HPDE6-E6E7 (cell line): ENCODE measurements at regions not wholly inside any gene's neighbourhood (a gene's known extent, or its start where the extent isn't known, plus 50 kb on each side); places are given as distances from the start of the nearest gene placed in this dataset.

Experiments used
- DNase-seq: peaks from one replicate; pipeline ENCODE4 v3.0.0; 2011; ENCODE audit warnings: missing footprints; ENCODE audit errors: extremely low spot score

DNA sequence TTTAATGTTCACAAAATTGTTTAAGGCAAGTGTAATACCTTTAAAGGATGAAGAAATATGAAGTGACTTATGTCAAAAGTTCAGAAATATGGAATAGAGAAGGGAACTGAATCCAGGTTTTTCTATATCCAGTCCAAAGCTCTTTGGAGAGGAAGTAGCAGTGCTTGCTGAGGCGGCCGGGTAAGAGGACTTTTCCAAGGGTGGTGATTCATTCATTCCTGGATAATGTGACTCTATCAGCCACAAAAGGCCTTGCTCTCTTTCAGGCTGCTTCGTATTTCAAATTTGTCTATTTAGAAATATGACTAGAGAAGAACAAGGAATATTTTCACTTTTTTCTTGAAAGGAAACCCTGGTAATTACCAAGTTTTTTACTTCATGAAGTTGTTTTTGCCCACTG lies 830.1 kb upstream of the ZEB2 start:
- DNase-seq = peak; percentile 3

DNA sequence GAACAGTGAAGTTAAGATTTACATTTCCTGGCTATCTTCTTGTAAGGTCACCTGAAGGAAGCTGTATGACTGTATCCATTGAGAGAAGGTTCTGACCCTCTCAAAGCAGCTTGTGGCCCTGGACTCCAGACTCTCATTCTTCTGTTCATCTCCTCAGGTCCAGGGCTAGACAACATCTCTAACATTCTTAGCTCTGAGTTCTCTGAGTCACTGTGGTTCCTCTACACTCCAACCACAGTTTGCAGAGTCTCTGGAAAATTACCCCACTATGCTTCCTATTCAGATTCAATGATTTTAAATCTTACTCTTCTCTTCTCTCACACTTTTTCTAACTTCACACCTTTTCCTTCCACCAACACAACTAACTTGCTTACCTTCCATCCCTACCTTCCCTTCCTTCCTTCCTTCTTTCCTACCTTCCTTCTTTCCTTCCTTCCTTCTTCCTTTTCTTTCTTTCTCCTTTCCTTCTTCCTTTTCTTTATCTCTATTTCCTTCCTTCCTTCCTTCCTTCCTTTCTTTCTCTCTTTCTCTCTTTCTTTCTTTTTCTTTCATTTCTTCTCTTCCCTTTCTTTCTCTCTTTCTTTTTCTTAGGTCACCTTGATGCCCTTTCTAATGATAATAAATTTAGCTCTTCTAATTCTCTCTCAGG lies 824.3 kb upstream of the ZEB2 start:
- DNase-seq = no peak

- no peak for DNase-seq
Measured at GRCh38 chr2:145343287-145343686, 823.4 kb upstream of the ZEB2 start.

DNA sequence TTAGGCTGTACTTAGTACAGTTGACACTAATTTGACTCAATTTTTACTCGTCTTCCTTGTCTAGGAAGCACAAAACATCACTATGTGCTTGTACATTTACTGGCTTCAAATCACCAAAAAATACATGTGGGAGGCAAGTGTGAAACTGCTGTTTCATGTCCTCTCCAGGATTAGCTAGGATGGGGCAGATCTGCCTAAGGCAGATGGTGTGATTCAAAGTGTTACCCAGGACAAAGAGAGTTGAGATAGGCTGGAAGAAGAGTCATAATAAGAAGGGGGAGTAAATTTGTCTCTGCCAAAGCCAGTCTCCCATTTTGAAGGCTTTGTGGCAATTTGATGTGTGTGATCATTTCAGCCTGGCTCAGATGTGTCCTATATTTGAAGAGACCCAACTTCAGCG lies 821.6 kb upstream of the ZEB2 start:
- DNase-seq = no peak

- no peak for DNase-seq
Measured at GRCh38 chr2:145339646-145340045, 819.7 kb upstream of the ZEB2 start.

GRCh38 chr2:145332210-145332898 lies 812.4 kb upstream of the ZEB2 start:
- DNase-seq = no peak

DNA sequence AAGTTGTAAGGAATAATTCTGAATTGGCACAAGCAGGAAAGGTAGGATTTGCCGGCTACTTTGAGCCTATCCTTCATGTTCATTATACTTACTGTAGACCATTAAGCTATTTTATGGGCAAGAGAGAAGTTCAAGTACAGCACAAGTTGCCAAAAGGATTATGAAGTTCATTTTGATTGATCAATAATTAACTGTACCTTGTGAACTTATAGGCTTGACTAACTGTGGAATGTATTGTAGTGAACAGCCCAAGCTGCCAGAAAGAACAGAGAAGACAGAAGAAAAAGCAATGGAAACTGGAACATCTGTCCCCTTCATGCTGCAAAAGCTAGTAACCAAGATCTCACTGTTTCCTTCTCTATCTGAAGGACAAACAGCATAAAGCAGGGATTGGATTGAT lies 810.1 kb upstream of the ZEB2 start:
- no peak for DNase-seq

GRCh38 chr2:145325485-145325884 lies 805.6 kb upstream of the ZEB2 start:
- DNase-seq = peak; percentile 45

DNA sequence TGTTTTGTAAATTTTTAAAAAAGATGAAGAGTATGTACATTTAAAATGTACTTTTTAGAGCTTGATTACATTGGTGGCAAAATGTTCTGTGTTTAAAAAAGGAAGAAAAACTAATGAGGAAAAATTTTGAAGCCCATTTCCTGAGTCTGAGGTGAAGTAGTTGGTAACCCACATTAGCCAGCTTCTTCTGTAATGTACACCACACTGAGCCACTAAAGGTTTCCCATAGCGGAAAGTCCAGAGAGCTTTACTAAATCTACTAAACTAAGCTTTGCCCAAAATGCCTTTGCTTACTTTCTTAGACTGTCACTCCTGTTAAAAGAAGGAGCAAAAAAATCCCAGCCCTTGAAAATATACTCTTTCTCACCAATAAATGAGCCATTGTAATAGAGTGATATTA lies 804.8 kb upstream of the ZEB2 start:
- no peak for DNase-seq

DNA sequence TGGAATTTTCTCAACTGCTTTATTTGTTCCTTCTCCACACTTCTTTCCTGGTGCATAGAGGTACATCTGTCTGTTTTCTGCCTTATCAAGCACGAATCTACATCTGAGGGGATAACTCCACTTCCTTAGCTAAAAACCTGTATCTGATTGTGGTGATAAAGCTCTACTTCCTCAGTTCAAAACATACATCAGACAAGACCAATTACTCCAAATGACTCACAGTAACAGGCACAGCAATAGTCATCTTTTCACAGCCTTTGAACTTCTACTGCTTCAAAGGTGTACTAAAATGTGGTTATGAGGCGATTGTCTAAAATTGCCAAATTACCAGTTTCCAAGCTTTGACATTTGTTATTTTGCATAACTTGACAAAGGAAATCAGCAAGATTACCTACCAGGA lies 803.6 kb upstream of the ZEB2 start:
- peak; percentile 23 for DNase-seq

DNA sequence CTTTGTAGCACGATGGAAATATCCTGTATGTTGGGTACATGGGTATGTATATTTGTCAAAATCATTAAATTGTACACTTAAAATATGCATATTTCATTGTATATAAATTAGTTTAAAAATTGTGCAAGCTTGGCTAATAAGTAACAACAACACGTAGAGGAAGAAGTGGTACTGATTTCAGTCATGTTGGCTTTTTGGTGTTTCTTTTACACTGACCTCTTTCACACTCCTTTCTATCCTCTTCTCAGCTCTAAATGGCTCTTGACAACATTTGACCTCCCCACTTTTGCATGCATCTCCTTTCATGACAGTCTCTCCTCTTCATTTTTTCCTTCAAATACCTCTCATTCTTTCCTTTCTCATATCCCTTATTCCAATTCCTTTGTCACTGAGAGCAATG lies 801.4 kb upstream of the ZEB2 start:
- DNase-seq = no peak

DNA sequence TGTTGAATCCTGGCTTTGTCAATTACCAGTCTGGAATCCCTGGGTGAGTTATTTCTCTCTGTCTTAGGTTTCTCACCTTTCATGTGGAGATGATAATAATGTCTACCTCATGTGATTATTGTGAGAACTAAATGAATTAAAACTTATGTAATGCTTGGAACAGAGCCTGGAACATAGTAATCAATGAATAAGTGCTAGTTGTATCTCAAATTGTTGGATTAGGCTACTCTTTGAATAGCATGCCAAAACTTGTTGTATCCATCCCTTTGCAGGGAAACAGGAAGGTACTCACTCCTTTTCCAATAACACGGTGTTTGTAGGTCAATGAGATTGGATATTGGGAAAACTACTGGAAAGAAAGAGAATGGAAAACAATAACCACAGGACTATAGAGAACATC lies 796.6 kb upstream of the ZEB2 start:
- no peak for DNase-seq

DNA sequence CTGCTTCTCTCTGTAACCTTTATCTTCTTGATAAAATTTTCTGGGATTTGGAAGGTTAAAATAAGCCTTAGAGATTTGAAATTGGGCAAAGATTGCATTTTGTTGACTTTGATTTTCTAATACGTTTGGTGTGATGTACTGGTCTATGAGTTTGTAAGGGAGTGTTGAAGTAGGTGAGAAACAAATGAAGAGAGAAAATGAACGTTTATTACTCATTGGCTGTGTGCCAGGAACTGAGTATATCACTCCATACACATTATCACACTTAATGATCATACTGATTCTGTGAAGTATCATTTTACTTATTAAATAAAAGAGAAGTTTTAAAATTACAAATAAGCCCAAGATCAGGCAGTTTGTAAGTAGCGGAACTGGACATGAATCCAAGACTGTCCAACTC lies 795.1 kb upstream of the ZEB2 start:
- no peak for DNase-seq

DNA sequence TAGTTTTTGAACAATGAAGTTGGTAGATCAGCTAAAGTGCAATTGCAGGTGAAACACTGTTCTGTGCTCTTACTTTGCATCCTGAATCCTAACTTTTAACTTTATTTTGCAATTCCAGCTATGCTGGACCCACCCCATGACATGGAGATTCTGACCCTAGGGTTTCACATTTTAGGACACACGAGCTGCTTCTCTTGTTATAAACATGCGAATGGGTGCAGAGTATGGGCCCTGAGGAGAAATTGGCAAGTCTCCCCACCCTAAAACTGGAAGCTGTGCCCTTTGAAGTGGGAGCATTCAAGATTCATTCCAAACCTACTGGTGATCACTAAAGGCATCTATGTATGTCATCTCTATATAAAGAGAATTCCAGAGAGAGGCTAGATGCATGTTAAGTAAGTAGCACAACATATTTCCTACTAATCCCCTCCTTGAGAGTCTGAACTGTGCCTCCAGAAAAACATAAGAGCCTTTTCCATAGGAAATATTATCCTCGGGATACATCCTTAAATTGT lies 794.3 kb upstream of the ZEB2 start:
- DNase-seq = no peak

DNA sequence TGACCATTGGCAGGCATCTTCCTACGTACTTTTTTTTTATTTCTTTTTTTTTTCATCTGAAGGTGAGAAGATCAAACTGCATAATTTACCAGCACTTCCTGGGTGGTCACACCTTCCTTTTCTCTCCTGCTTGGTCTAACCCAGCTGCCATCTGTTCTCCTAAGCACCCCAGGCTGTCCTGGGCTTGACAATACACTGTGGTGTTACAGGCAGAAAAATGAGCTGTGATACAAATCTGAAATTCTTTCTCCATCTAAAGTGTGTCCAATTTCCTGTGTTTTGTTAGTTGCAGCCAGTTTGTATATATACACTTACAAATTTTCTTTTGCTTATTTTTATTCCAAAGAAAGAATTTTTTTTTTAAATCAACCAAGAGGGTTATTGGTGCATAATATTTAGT lies 786.0 kb upstream of the ZEB2 start:
- no peak for DNase-seq

DNA sequence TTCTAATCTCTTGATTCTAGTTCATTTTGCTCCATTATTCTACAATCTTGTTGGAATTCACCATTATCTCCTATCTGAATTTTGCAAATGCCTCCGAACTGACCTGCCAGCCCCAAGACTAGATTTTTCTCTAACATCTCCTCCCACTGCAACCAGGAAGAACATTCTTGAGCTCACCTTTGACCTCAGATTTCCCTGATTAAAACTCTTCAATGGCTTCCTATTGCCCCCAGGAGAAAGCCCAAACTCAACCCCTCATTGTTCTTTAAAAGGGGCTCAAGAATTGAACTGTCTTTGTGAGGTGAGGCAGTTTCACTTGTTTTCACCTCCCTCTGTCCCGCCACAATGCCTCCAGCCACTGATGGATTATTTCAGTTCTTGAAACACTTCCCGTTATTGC lies 784.6 kb upstream of the ZEB2 start:
- no peak for DNase-seq

DNA sequence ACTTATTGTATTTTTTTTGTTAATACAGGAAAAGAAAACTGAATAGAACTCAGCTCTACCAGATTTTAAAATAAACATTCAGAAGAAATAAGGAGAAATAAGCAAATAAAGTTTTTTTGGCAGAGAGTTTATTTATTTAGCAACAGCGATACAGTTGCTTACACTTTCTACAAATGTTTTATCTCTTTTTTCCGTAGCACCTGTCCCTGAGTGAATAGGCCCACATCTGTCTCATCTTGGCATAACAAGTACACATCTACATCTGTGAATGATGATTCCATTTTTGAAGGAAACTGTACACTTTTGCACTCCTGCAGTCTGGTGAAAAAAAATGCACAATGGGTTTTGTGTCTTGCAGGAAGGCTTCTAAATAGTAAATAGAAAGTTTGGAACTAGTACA lies 783.6 kb upstream of the ZEB2 start:
- no peak for DNase-seq

DNA sequence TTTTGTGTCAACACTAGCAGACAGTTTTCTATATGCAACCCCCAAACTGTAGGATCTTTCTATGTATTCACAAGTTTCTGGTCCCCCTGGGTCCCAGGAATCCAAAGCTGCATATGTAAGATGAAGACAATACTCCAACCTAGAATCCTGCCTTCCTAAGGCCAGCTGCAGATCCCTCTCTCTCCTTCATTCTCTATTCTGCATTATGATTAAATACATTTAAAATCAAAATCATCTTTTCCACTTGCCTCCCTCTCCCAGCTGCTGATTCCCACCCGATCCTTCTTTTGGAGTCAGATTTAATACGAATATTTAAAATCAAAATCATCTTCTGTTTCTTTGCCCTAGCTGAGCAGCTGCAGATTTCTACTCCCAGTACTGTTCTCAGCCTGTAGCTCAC lies 783.0 kb upstream of the ZEB2 start:
- no peak for DNase-seq

DNA sequence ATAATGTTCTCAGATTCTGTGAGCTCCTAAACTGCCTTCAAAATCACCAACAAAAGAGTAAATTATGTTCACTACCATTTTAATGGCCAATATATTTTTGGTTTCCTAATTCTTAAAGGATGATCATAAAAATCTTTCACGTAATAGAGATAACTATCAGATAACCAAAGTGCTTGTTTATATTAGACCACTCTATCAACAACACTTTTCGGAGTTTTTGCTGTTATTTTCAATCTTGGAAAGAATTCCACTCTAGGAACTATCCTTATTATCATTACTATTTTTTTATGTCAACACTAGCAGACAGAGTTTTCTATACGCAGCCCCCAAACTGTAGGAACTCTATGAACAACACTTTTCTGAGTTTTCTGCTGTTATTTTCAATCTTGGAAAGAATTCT lies 782.5 kb upstream of the ZEB2 start:
- DNase-seq = no peak

DNA sequence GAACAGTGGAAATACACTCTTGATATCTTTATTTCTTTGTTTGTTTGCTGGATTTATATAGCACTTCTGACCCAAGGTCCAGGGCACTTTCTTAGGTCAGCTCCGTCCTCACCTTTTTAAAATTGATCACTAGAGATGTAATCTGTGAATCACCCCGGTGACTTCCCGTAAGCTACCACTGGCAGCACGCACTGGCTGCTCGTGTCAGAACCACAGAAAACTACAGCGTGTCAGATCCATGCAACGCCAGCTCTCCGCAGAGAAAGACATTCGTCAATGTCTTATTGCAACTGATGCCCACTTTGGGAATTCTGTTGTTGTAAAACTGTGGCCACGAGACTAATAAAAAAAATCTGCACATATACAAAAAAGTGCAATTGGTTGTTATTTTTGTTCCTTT lies 779.4 kb upstream of the ZEB2 start:
- DNase-seq = no peak

GRCh38 chr2:145292166-145292565 lies 772.2 kb upstream of the ZEB2 start:
- no peak for DNase-seq

DNA sequence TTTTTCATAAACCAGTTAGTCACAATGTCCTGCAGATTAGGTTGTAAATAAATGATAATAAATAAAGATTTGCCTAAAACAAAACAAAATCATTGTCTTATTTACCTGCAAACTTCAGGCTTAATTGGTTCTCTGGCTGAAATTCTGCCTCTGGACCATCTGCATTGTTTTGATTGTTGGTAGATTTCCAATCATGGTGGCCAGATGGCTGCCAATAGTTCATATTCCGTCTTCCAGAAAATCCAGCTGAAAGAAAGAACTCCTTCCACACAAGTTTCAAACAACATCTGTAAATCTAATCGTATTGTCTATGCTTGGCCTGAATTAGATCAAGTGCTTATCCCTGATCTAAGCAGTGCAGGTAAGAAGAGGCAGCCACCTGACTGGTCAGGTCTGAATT lies 771.1 kb upstream of the ZEB2 start:
- DNase-seq = no peak

- DNase-seq = no peak
Measured at GRCh38 chr2:145289946-145290345, 770.0 kb upstream of the ZEB2 start.
